Astrocyte (in vitro differentiated cells and primary cell): ENCODE measurements at regions not wholly inside any gene's neighbourhood (a gene's known extent, or its start where the extent isn't known, plus 50 kb on each side); places are given as distances from the start of the nearest gene placed in this dataset.

Source experiments
- DNase-seq: peaks from one replicate; pipeline ENCODE4 v3.0.0-alpha.2; 2010; ENCODE audit warnings: low read depth
- FAIRE-seq: peaks from 2 replicates; lab custom pipeline; 2011; peaks lifted over from hg19 to GRCh38; lab: Jason Lieb, UNC
- H2AFZ ChIP-seq: 2 replicates; pipeline ENCODE4 v1.6.0; 2012; ENCODE audit warnings: low read depth, low read length, inconsistent platforms
- H3K27ac ChIP-seq: 2 replicates; pipeline ENCODE4 v1.5.1; 2011; ENCODE audit warnings: low read depth, low read length, inconsistent platforms
- H3K27me3 ChIP-seq: 2 replicates; pipeline ENCODE4 v1.6.0; 2011; ENCODE audit warnings: low read length, inconsistent platforms; ENCODE audit not compliant: insufficient read depth
- H3K36me3 ChIP-seq: 2 replicates; pipeline ENCODE4 v1.5.1; 2011; ENCODE audit warnings: low read length, inconsistent platforms; ENCODE audit not compliant: insufficient read depth
- H3K4me1 ChIP-seq: 2 replicates; pipeline ENCODE4 v1.5.1; 2011; ENCODE audit warnings: low read length, inconsistent platforms; ENCODE audit not compliant: insufficient read depth
- H3K4me2 ChIP-seq: 2 replicates; pipeline ENCODE4 v1.6.0; 2012; ENCODE audit warnings: low read length, inconsistent platforms
- H3K4me3 ChIP-seq: 2 replicates; pipeline ENCODE4 v1.5.1; 2011; ENCODE audit warnings: low read depth, mild to moderate bottlenecking, low read length, inconsistent platforms; ENCODE audit not compliant: insufficient read depth
- H3K79me2 ChIP-seq: 2 replicates; pipeline ENCODE4 v1.6.0; 2012; ENCODE audit warnings: mild to moderate bottlenecking, low read length, inconsistent platforms; ENCODE audit not compliant: insufficient read depth
- H3K9ac ChIP-seq: 2 replicates; pipeline ENCODE4 v1.6.0; 2012; ENCODE audit warnings: mild to moderate bottlenecking, low read length, inconsistent platforms
- H3K9me3 ChIP-seq: 2 replicates; pipeline ENCODE4 v1.5.1; 2012; ENCODE audit warnings: low read depth, mild to moderate bottlenecking, low read length, inconsistent platforms; ENCODE audit not compliant: insufficient read depth
- H4K20me1 ChIP-seq: 2 replicates; pipeline ENCODE4 v1.6.0; 2012; ENCODE audit warnings: low read length, inconsistent platforms; ENCODE audit not compliant: insufficient read depth
- H3K27ac Mint-ChIP-seq: one replicate; pipeline ENCODE4 v1.8.0; 2021; ENCODE audit warnings: mild to moderate bottlenecking, mixed read lengths; ENCODE audit not compliant: unreplicated experiment
- H3K27me3 Mint-ChIP-seq: one replicate; pipeline ENCODE4 v1.8.0; 2021; ENCODE audit warnings: low read depth, mixed read lengths; ENCODE audit not compliant: unreplicated experiment
- H3K36me3 Mint-ChIP-seq: one replicate; pipeline ENCODE4 v1.8.0; 2021; ENCODE audit warnings: low read depth, mixed read lengths; ENCODE audit not compliant: unreplicated experiment
- H3K4me1 Mint-ChIP-seq: one replicate; pipeline ENCODE4 v1.8.0; 2021; ENCODE audit warnings: low read depth, mixed read lengths; ENCODE audit not compliant: unreplicated experiment
- H3K4me3 Mint-ChIP-seq: one replicate; pipeline ENCODE4 v1.8.0; 2021; ENCODE audit warnings: mild to moderate bottlenecking, moderate library complexity, mixed read lengths; ENCODE audit not compliant: unreplicated experiment
- H3K9me3 Mint-ChIP-seq: one replicate; pipeline ENCODE4 v1.8.0; 2021; ENCODE audit warnings: mild to moderate bottlenecking, mixed read lengths; ENCODE audit not compliant: unreplicated experiment
- EZH2 ChIP-seq: IDR thresholded peaks from 2 replicates; pipeline ENCODE4 v1.6.1; 2012; ENCODE audit warnings: mild to moderate bottlenecking, low read length, inconsistent platforms; ENCODE audit not compliant: insufficient read depth
- TF ChIP-seq, protein P1 (sequence below): IDR thresholded peaks from 2 replicates; pipeline ENCODE4 v1.5.1; 2011; ENCODE audit warnings: low read depth, mild to moderate bottlenecking, inconsistent platforms, low read length, moderate library complexity; ENCODE audit not compliant: insufficient read depth

DNA sequence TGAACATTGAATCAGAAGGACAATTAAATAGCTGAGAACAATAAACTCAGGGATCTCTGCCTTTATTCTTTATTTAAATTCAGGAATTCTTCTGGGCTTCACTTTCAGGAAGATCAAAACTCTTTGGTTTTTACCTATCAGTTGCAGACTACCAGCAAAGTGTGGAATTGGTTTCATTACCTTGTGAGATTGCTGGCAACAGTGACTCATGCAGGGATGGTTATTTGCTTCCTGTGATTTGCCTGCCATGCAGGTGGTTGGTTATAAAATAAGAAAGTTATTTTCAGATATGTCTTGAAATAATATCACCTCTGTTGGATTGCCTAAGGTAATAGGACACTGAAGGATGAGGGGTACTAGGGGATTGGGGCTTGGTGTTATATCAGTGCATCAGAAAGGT is 204.6 kb downstream of the PTBP2 start:
- H3K4me2 ChIP-seq: no peak overlapping the region
- no peaks in the 10 kb centered on the region for H3K27me3 Mint-ChIP-seq
- H3K9me3 Mint-ChIP-seq: peaks cover 6% of the 10 kb centered on the region
- H3K36me3 ChIP-seq: no peaks in the 10 kb centered on the region
- no peak overlapping the region for H2AFZ ChIP-seq
- no peaks in the 10 kb centered on the region for H3K36me3 Mint-ChIP-seq
- H3K27ac ChIP-seq: no peak overlapping the region
- no peaks in the 10 kb centered on the region for H3K79me2 ChIP-seq
- TF ChIP-seq, protein P1, sequence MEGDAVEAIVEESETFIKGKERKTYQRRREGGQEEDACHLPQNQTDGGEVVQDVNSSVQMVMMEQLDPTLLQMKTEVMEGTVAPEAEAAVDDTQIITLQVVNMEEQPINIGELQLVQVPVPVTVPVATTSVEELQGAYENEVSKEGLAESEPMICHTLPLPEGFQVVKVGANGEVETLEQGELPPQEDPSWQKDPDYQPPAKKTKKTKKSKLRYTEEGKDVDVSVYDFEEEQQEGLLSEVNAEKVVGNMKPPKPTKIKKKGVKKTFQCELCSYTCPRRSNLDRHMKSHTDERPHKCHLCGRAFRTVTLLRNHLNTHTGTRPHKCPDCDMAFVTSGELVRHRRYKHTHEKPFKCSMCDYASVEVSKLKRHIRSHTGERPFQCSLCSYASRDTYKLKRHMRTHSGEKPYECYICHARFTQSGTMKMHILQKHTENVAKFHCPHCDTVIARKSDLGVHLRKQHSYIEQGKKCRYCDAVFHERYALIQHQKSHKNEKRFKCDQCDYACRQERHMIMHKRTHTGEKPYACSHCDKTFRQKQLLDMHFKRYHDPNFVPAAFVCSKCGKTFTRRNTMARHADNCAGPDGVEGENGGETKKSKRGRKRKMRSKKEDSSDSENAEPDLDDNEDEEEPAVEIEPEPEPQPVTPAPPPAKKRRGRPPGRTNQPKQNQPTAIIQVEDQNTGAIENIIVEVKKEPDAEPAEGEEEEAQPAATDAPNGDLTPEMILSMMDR: no peak
- TF ChIP-seq EZH2: no peak
- no peaks in the 10 kb centered on the region for H3K4me1 ChIP-seq
- H3K9ac ChIP-seq: no peak overlapping the region
- no peak overlapping the region for H3K4me3 Mint-ChIP-seq
- H4K20me1 ChIP-seq: no peaks in the 10 kb centered on the region
- H3K27ac Mint-ChIP-seq: no peak overlapping the region
- FAIRE-seq (no peak), DNase-seq (no peak)
- H3K4me3 ChIP-seq: no peak overlapping the region
- no peaks in the 10 kb centered on the region for H3K27me3 ChIP-seq
- H3K4me1 Mint-ChIP-seq: peaks cover 6% of the 10 kb centered on the region
- H3K9me3 ChIP-seq: no peaks in the 10 kb centered on the region

- peak overlapping the region; percentile 37 for H2AFZ ChIP-seq
- no peak for TF ChIP-seq EZH2
- TF ChIP-seq, protein P1: no peak
- Mint-ChIP-seq H3K27me3 (no peaks in the 10 kb centered on the region), H3K27ac (peak overlapping the region; percentile 53), H3K4me1 (peaks cover 6% of the 10 kb centered on the region), H3K9me3 (peaks cover 6% of the 10 kb centered on the region), H3K4me3 (no peak overlapping the region), H3K36me3 (no peaks in the 10 kb centered on the region)
- no peaks in the 10 kb centered on the region for H3K9me3 ChIP-seq
- no peaks in the 10 kb centered on the region for H4K20me1 ChIP-seq
- no peak overlapping the region for H3K4me2 ChIP-seq
- H3K79me2 ChIP-seq: no peaks in the 10 kb centered on the region
- H3K27me3 ChIP-seq: no peaks in the 10 kb centered on the region
- FAIRE-seq (no peak), DNase-seq (peak; percentile 56)
- H3K27ac ChIP-seq: no peak overlapping the region
- no peaks in the 10 kb centered on the region for H3K36me3 ChIP-seq
- H3K4me3 ChIP-seq: no peak overlapping the region
- no peaks in the 10 kb centered on the region for H3K4me1 ChIP-seq
- H3K9ac ChIP-seq: no peak overlapping the region
Observed at GRCh38 chr1:96927125-96927524, 205.5 kb downstream of the PTBP2 start.

DNA sequence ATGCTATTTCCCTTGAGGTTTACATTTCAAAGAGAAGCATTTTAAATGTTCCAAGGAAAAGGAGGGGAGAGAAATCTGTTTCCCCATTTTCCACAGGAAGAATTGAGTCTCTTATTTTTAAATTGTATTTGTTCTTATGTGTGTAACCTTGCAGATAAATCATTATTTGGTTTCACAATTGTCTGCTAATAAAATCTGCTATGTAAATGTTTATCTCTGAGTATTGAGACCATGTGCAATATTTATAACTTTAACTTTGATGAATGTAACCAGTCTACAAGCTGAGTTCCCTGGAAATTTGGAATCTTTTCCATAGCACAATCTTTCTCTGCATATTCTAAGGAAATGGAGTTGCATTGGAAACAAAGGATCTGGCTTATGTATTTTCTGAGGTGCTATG is 209.6 kb downstream of the PTBP2 start:
- DNase-seq: no peak
- H3K36me3 ChIP-seq: no peaks in the 10 kb centered on the region
- Mint-ChIP-seq H3K4me3 (no peak overlapping the region), H3K27ac (no peak overlapping the region), H3K9me3 (no peaks in the 10 kb centered on the region), H3K36me3 (no peaks in the 10 kb centered on the region), H3K4me1 (peaks cover 6% of the 10 kb centered on the region), H3K27me3 (no peaks in the 10 kb centered on the region)
- no peaks in the 10 kb centered on the region for H3K4me1 ChIP-seq
- no peak overlapping the region for H3K4me3 ChIP-seq
- TF ChIP-seq, protein P1: no peak
- no peak for TF ChIP-seq EZH2
- FAIRE-seq: no peak
- H3K79me2 ChIP-seq: no peaks in the 10 kb centered on the region
- no peaks in the 10 kb centered on the region for H3K27me3 ChIP-seq
- H4K20me1 ChIP-seq: no peaks in the 10 kb centered on the region
- H3K27ac ChIP-seq: no peak overlapping the region
- H2AFZ ChIP-seq: no peak overlapping the region
- no peaks in the 10 kb centered on the region for H3K9me3 ChIP-seq
- H3K4me2 ChIP-seq: no peak overlapping the region
- H3K9ac ChIP-seq: no peak overlapping the region
